WERI-Rb-1 (cell line): ENCODE measurements at regions not wholly inside any gene's neighbourhood (a gene's known extent, or its start where the extent isn't known, plus 50 kb on each side); places are given as distances from the start of the nearest gene placed in this dataset.

Experiments
- DNase-seq: peaks from one replicate; pipeline ENCODE4 v3.0.0-alpha.2; 2020
- H3K27ac ChIP-seq: fragments of 250-450 bp; sonication (Bioruptor Pico); 2 replicates; pipeline ENCODE4 v1.5.1; 2020; ENCODE audit warnings: mild to moderate bottlenecking, moderate library complexity
- H3K27me3 ChIP-seq: fragments of 250-450 bp; sonication (Bioruptor Pico); 2 replicates; pipeline ENCODE4 v1.5.1; 2021; ENCODE audit warnings: mild to moderate bottlenecking, low read depth, moderate library complexity; ENCODE audit not compliant: insufficient read depth, severe bottlenecking
- H3K36me3 ChIP-seq: fragments of 250-450 bp; sonication (Bioruptor Pico); 2 replicates; pipeline ENCODE4 v1.5.1; 2020; ENCODE audit warnings: mild to moderate bottlenecking, moderate library complexity
- H3K4me3 ChIP-seq: 2 replicates; pipeline ENCODE4 v1.5.1; 2011; ENCODE audit warnings: low read depth, mild to moderate bottlenecking, control low read depth, low read length
- H3K9me3 ChIP-seq: fragments of 250-450 bp; sonication (Bioruptor Pico); 2 replicates; pipeline ENCODE4 v1.5.1; 2021; ENCODE audit warnings: mild to moderate bottlenecking, moderate library complexity; ENCODE audit not compliant: severe bottlenecking
- TF ChIP-seq, protein P1 (sequence below): IDR thresholded peaks from 2 replicates; pipeline ENCODE4 v1.5.1; 2011; ENCODE audit warnings: low read depth, mild to moderate bottlenecking, control low read depth, inconsistent platforms, low read length

- Histone ChIP-seq H3K27me3 (no peaks in the 10 kb centered on the region), H3K36me3 (no peaks in the 10 kb centered on the region), H3K9me3 (no peaks in the 10 kb centered on the region), H3K4me3 (no peak overlapping the region), H3K27ac (no peak overlapping the region)
- TF ChIP-seq, protein P1, sequence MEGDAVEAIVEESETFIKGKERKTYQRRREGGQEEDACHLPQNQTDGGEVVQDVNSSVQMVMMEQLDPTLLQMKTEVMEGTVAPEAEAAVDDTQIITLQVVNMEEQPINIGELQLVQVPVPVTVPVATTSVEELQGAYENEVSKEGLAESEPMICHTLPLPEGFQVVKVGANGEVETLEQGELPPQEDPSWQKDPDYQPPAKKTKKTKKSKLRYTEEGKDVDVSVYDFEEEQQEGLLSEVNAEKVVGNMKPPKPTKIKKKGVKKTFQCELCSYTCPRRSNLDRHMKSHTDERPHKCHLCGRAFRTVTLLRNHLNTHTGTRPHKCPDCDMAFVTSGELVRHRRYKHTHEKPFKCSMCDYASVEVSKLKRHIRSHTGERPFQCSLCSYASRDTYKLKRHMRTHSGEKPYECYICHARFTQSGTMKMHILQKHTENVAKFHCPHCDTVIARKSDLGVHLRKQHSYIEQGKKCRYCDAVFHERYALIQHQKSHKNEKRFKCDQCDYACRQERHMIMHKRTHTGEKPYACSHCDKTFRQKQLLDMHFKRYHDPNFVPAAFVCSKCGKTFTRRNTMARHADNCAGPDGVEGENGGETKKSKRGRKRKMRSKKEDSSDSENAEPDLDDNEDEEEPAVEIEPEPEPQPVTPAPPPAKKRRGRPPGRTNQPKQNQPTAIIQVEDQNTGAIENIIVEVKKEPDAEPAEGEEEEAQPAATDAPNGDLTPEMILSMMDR = no peak
- DNase-seq = no peak
Observed at GRCh38 chr21:14685568-14685967, 139.5 kb upstream of the SAMSN1 start.

DNA sequence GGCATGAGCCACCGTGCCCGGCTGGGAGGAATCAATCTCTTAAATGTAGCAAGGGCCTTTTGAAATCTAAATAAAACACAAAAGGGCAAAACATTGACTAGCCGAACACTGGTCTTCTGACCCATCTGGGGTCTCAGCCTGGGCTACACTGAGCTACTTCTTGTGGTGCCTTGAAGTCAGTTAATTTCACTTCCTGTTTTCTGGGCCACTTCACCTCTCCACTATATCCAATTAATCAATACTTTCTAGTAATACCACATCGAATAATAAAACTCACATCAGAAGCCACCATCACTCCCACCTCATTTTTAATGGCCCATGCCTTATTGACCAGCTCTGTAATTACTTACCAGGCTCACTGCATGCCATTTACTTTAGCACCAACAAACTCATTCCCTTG, 138.0 kb upstream of the SAMSN1 start:
- no peak for DNase-seq
- TF ChIP-seq, protein P1 = no peak
- H3K9me3 ChIP-seq = no peaks in the 10 kb centered on the region
- H3K36me3 ChIP-seq = no peaks in the 10 kb centered on the region
- H3K27ac ChIP-seq = no peak overlapping the region
- H3K4me3 ChIP-seq = no peak overlapping the region
- no peaks in the 10 kb centered on the region for H3K27me3 ChIP-seq

DNA sequence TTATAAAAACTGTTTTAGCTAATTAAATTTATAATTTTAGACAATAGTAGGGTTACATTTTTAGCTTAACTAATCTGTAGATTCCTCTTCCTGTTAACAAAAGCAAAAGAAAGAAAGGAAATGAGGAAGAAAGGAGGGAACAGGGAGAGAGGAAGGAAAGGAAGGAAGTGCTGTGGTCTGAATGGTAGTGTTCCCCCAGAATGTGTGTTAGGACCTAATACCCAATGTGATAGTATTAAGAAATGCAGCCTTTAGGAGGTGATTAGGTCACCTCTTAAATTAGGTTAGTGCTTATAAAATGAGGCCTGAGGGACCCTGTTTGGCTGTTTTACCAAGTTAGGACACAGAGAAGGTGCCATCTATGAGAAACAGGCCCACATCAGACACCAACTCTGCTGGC, 136.9 kb upstream of the SAMSN1 start:
- TF ChIP-seq, protein P1 = no peak
- DNase-seq = no peak

DNA sequence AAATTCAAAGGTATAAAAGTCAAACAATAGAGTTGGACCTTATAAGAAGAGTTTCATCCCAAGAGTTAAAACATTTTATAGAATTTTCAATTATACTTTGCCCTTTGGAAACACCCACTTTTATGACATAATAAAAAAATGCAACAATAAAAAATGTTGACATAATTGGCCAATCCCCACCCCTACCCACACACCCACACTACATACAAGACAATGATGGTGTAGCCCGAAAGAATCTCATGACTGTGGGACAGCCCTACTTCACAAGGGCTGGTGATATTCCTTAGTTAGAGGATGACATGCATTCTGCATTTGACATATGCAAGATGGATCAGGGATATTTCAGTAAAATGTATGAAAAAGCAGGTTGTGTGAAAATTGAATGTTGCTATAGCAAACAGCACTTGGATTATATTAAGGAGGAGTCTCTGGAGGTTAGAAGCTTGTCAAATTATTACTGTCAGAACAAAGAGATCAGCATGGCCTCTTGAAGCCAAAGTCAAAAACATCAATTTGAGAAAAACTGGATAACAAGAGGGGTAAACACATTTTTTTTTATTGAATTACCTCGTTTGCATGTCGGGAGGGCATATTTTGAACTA, 133.0 kb upstream of the SAMSN1 start:
- Histone ChIP-seq H3K27me3 (no peaks in the 10 kb centered on the region), H3K9me3 (no peaks in the 10 kb centered on the region), H3K27ac (no peak overlapping the region), H3K4me3 (no peak overlapping the region), H3K36me3 (no peaks in the 10 kb centered on the region)
- DNase-seq = no peak
- TF ChIP-seq, protein P1 = no peak

More for the DNA sequence above, 136.9 kb upstream of the SAMSN1 start:
- Histone ChIP-seq H3K9me3 (no peaks in the 10 kb centered on the region), H3K4me3 (no peak overlapping the region), H3K27ac (no peak overlapping the region), H3K27me3 (no peaks in the 10 kb centered on the region), H3K36me3 (no peaks in the 10 kb centered on the region)

DNA sequence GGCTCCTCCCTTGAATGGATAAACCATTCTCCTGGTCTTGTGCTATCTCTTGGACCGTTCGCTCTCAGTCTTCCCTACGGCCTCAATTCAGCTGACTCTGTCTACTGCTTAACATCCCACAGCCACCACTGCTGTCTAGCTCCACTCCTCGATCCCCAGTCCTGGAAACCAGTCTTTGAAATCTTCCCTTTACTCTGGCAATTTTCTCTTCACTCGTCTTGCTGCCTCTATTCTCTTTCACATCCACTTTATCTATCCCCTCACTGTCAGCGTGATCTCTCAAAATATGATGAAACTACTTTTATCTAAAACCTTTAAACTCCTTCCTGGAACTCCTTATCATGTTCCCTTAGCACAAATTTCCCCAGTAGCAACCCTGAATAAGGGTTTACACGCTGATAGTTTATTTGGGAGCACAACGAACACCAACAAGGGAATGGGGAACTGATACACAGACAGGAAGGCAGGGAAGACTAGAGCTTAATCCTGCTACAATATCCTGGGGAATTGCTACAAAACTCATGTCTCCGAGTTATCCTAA, 131.6 kb upstream of the SAMSN1 start:
- Histone ChIP-seq H3K4me3 (no peak overlapping the region), H3K9me3 (no peaks in the 10 kb centered on the region), H3K27ac (no peak overlapping the region), H3K36me3 (no peaks in the 10 kb centered on the region), H3K27me3 (no peaks in the 10 kb centered on the region)
- TF ChIP-seq, protein P1 = no peak
- DNase-seq = no peak

DNA sequence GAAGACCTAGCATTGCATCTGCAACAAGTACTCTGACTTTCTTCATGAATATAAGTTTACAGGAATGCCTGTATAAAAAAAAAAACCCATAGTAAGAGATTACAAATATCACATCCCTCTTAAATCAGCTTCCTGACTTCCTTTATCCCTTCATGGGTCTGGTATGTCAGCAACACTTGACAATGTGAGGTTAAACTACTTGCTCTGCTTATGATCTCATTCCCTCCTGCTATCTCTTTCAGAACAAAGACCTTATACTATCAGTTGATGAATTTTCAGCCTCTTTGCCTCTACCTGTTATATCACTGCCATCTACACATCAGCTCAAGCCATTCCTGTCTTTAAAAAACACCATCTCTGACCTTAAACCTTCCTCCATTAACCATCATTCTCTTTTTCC, 130.9 kb upstream of the SAMSN1 start:
- no peaks in the 10 kb centered on the region for H3K36me3 ChIP-seq
- H3K9me3 ChIP-seq = no peaks in the 10 kb centered on the region
- DNase-seq = no peak
- no peaks in the 10 kb centered on the region for H3K27me3 ChIP-seq
- no peak overlapping the region for H3K4me3 ChIP-seq
- TF ChIP-seq, protein P1 = no peak
- H3K27ac ChIP-seq = no peak overlapping the region
